Activated CD4-positive, alpha-beta T cell treated with anti-CD3 and anti-CD28 coated beads, Interleukin-2, Interleukin-6, amounts not matched to agents 100 ng/mL and 50 ng/mL, durations not matched to agents 16 hours and 8 hours (primary cell): ENCODE measurements at regions not wholly inside any gene's neighbourhood (a gene's known extent, or its start where the extent isn't known, plus 50 kb on each side); places are given as distances from the start of the nearest gene placed in this dataset.
"Not testable (repeated sequence)": the region's sequence is repeated elsewhere in the genome, so short reads cannot be mapped to it uniquely, and the experiment has no call there.

Experiments used
- DNase-seq: peaks from one replicate; pipeline ENCODE4 v3.0.0-alpha.2; 2020

DNA sequence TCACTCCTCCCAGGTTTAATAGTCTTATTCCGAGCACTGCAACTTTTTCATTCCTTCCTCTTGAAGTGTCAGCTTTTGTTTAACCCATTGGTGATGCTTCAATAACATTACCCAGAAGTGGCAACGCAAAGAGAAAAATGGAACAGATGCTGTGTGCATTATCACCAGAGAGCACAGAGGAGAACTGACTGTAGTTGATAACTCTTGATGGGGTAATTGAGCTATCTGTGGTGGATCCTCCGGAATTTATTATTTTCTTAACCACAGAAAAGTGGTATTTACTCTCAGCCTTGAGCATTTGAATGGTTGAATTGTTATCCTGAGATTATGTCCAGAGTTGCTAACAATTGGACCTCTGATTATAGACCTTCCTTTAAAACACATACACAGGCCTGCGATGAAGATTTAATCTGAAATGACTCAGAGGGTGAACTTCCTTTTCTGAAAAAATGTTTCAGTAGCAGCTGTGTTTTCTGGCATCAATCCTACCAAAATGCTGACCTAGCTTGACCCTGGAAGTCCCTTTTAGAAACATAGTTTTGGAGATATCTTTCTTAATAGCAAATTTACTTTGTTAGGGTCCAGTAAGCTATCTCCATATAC is 1584.4 kb upstream of the LRRTM3 start:
- no peak for DNase-seq

DNA sequence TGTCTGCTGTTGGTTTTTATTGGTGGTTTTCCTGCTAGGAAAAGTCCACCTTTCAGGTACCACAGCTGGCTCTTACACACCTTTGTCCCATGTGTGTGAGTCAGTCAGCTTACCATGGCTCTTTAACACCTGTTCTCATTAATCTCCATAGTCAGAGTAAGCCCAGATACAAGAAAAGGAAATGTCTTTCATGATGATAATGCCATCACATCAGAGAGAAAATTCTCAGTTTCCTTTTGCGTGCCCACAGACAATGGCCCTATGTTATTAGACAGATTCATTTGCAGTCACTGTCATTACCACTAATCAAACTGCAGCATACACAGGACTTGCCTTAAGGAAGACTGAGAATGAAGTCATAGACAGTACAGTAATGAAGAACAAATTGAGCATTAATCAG is 1583.6 kb upstream of the LRRTM3 start:
- no peak for DNase-seq

DNA sequence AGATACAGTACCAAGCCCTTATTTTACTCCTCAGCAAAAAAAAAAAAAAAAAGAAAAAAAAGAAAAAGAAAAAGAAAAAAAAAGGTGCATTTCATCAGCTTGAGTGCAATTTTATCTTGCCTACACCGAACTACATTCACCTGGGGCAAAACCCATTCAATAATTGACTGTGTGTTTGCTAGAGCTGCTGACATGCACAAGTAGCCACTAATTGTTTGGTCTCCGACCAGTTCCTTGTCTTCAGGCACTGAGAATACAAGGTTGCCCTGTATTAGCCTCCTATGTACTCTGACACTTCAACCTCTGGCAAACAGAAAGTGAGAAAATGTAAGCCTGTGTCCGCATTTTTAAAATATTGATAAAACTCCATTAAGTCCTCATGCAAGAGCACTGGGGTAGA is 1579.4 kb upstream of the LRRTM3 start:
- DNase-seq, result no peak

DNA sequence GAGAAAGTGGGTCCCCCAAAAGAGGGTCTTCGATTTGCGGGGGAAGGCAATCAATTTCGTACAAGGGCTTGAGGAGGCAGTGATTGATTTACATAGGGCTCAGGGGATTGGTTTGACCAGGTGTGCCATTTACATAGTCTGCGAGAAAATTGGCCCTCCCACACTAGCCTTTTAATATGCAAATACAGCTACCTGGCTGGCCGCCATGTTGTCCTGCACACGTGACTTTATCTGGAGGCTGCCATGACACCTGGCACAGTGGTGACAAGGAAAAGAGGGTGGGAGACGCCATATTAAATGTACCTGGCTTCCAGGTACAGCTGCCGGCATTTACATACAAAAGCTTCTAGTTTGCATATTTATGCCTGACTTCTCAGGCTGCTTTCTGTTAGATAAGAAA is 1577.2 kb upstream of the LRRTM3 start:
- DNase-seq, result no peak

DNA sequence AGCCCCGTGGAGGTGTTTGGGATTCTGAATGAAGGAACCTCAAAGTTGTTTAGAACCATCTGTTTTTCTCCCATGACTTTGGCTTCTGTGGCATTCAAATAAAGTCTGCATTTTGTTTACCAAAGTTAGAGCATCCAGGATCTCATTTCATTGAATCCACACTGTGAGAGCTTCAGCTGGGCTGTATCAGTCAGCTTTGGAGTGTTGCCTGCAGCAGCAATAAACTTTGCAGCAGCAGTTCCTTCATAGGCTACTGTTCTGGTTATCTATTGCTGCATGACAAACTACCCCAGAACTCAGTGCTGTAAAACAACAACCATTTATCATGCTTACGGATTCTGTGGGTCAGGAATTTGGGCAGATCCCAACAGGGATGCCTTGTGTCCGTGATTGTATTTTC is 1575.2 kb upstream of the LRRTM3 start:
- DNase-seq, result no peak

DNA sequence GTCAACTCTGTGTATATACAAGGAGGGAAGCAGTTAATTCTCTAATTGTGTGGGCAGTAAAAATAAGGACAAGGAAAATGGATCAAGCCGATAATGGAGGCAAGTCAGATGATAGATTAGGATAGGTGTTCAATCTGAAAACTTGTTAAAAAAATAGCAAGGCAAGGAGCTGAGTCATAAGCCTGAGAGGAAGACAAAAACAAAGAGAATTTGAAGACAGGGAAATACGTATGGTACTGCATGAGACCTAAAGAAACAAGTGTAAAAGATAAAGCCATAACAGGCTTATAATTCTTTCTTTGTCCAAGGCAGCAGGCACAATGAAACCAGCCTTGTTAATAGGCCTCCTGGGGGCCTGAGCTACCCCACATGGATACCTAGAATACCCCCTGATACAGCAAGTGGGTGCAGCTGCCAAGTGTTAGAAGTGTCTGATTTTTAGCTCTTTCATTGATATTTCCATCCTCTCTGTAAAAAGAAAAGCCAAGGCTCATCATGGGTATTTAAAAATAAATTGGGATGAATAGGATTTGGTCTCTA is 1570.6 kb upstream of the LRRTM3 start:
- DNase-seq, result no peak

DNA sequence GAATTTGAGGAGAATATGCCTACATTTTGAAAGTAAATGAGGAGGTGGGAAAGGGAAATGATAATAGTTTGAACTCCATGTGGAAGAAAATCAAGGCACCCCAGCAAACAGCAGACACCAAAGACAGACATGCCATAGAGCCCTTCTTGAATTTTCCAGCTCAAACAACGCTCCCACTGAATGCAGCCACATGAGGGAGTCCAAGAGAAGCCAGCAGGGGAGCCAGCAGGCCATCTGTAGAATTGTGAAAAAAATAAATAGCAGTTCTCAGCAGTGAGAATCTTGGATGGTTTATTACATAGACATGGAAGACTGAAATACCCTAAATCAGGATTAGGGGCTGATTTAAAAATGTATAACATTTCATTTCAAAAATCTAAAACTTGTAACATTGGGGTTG is 1567.3 kb upstream of the LRRTM3 start:
- no peak for DNase-seq

DNA sequence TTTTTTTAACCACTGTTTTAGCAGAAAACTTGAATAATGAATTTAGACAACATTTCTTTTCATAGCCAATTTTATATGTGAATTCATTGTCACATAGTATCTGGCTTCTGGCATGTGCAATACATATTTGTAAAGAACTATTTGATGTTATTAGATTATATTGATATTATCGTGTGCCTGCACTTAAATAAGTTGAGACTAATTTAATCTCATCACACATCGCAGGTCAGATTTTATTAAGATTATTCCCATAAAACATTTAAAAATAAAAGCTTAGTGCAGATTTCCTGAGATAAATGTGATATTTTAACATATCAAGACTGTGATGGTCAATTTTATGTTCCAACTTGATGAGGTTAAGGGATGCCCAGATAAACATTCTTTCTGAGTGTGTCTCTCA is 1565.3 kb upstream of the LRRTM3 start:
- no peak for DNase-seq

DNA sequence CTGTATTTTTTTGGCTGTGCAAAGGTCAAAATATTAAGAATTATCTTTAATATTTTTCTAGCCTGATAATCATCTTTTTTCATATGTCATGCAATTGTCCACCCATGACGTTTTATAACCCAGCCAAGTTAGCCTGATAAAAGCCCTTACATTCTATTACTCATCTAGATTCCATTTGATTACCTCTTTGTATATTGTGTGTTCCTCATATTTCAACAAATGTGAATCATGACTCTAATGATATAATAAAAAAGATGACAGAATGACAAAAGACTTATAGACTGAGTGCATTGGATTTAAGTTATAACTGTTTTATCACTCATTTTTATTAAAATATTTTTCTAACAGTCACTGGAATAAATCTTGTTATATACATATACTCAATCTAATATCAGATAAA is 1560.0 kb upstream of the LRRTM3 start:
- DNase-seq, result no peak

DNA sequence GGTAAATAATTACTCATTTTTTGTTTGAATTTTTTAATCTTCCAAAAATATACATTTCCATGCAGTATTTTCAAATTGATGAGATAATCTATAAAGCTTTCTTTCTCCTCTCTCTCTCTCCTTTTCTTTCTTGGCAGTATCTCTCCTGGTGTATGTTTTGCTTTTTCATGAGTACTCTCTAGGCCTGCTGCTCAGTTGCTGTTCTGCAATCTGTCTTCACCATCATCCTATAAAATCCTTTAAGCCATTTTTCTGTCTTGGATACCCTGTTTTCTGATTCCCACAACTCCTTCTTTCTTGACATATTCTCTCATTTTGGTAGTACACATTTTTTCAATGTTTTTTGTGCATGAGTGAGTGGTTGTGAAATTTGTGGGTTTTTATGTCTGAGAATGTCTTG is 1558.1 kb upstream of the LRRTM3 start:
- DNase-seq, result no peak

DNA sequence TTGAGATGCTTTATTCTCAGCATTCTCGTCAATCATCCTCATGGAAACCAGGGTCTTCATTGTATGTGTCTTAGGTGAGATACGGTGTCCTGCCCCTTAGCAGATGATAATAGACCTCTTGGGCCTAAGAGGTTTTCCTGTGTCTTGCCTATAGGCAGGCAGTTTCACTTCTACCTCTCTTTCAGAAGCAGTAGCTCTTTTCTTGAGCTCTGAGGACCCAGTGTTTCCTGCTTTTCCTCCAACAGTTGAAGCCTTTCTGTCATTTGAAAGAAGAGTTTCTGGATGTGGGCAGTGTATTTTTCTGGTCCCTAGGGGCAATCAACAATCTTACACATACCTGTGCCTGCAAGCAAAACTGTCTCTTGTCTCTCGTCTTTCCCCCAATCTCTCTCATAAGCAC is 1550.3 kb upstream of the LRRTM3 start:
- DNase-seq, result no peak

DNA sequence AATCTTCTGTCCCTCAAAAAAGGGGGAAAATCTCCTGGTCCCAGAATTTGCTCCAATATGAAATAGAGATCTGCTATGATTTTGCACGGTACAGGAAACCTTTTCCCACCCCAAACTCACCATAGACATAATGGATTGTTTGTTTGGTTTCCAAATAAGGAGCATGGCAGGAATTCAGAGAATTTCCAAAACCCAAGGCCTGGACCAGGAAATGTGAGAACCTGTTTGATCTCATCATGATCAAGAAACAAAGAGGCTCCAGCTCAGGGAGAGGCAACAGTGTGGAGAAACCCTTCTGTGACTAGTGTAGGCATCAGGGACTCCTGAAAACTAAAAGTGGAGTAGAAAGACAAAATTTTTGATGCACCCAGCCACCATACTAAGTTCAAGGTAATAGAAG is 1548.1 kb upstream of the LRRTM3 start:
- DNase-seq, result no peak

DNA sequence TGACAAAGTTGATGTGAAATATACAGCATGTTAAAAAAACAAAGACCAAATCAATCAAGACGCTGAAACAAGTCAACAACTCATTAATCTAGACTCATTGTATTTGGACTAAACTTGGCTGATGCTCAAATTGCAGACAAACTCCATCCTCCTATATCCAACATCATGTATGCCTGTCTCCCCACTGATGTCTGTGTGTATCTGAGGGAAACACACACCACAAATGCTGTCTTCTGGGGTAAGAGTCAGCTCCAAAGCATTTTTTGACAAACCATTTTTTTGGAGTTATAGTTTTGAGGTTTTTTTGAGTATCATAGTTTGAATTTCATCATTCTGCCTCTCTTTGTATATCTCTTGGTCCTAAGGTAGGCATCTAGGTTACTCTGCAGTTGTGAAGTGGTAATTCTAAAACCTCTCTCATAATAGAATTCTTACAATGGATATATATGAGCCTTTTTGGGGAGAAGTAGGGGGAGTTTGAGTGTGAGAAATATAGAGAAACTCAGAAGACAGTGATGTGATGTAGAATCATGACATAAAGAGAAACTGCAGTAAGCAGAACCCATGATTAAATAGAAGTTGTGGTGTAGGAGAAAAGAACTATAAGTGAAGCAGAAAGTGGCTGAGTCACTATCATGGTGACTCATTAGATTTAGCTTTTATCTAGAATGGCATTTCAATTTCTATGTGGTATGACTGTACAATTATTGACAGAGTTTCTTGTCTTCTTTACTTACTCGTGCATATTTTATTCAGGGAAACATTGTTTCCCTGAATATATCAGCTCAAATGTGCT is 1531.1 kb upstream of the LRRTM3 start:
- DNase-seq, result peak; percentile 3

DNA sequence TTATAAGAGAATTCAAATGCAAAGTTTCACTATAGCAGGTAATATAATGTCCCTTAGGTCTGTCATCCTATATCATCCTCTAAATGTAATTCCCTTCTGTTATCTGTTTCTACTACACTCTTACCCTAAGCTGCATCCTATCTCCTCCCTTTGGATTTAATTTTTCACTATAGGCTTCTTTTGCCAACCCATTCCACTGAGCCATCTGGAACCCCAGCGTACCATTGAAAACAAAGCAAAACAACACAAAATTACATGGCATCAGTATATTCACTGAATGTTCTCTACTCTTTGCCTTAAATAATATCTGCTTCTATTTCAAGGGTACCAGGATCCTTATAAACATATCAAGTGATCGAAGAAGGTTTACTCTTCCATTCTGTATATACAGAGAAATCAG is 1530.2 kb upstream of the LRRTM3 start:
- no peak for DNase-seq

DNA sequence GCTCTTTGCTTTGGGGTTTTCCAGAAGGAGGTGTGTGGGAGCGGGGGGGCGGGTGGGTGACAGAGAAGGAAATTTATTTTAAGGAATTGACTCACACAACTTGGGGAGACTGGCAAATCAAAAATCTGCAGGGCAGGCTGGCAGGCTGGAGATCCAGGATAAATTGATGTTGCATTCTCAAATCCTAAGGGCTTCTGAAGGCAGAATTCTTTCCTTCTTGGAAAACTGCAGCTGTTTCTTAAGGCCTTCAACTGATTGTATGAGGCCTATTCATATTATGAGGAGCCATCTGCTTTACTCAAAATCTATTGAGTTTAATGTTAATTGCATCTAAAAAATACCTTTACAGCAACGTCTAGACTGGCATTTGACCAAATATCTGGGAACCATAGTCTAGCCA is 1528.8 kb upstream of the LRRTM3 start:
- DNase-seq, result no peak

DNA sequence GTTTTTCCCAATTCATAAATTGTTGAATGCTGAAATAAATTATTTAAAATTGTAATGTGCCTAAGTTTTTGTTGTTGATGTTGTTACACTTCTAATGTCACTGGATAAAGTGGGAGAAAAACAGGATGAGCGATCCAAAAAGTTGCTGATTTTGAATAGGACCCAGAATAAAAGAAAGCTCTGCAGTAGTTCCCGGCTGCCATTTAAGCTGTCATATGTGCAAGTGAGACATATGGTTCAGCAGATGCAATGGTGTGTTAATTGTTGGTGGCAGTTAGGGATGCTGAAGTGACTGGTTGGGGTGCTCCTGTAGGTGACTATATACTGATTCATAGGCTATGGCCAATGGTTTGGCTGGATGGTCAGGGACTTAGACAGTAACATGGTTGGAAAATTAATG is 1517.4 kb upstream of the LRRTM3 start:
- DNase-seq, result no peak

DNA sequence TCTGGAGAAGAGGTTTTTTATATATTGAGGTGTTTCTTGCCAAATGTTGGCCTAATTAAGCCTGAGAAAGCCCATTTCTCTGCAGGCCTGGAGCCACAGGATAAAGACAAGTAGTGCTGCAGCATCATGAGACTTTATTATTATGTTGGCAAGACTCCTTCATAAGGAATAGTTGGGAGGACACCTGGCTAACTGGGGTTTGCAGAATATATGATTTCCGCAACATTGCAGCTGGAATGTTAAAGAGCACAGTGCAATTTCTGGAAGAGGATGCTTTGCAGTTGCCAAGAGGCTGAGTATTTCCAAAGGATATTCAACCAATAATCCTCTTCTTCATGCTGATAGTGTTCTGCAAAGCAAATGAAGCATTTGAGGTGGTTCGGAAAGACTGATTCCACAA is 1512.8 kb upstream of the LRRTM3 start:
- no peak for DNase-seq

DNA sequence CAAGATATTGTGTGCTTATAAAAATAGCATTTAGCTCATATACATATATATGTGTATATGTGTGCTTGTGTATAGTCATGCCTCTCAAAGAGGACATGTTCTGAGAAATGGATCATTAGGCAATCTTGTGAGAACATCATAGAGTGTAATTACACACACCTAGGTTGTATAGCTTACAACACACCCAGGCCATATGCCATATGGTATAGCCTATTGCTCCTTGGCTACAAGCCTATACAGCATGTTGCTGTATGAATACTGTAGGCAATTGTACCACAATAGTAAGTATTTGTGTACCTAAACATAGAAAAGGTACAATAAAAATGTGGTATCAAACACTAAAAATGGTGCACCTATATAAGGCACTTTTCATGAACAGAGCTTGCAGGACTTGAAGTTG is 1510.5 kb upstream of the LRRTM3 start:
- no peak for DNase-seq

DNA sequence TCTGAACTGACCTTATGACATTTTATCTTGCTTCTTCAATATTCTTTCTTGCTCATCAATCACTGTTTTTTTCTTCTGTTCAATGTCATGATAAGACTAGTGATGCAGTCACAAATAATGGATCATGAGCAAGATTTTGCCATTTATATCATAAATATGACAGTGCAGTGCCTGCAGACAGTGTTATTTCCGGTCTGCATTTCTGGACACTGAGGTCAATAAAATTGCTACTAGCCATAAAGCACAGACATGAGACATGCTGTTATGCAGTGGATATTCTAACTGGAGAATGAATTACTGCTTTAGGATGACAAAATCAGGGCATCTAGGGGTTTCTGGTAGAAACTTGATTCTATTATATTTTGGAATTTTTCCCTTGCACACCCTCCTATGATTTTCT is 1509.7 kb upstream of the LRRTM3 start:
- no peak for DNase-seq

DNA sequence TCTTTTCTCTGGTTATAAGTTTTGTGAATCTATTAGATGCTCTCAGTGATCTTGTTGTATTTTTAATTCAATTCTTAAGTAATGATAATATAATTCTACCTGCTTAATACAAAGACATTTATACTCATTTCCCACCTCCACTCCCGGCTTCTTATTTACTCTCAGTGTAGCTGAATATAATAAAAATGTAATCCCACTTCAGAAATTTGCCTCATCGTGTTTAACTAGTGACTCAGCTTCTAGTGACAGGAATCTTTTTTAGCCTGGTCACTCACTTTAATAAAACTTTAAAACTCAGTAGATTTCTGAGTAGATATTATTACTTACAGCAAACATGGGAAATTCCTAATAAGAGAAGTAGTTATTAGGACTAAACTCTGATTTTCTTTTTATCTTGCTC is 1506.2 kb upstream of the LRRTM3 start:
- no peak for DNase-seq

DNA sequence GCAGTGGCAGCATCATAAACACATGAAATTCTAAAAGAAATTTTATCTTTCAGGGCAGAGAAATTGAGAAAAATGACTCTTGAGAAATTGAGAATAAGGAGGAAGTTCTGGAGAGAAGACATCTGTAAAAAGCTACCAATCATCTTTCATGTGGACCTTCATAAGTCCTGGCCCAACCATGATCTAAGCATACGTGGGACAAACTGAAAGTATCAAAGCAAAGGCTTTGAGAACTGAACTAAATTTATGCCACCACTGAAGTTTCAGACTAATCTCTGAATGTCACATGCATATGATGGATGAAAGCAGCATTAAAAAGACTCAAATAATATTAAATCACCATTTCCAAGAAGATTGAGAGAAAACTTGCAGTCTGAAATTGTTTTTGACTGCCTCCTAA is 1502.8 kb upstream of the LRRTM3 start:
- no peak for DNase-seq

DNA sequence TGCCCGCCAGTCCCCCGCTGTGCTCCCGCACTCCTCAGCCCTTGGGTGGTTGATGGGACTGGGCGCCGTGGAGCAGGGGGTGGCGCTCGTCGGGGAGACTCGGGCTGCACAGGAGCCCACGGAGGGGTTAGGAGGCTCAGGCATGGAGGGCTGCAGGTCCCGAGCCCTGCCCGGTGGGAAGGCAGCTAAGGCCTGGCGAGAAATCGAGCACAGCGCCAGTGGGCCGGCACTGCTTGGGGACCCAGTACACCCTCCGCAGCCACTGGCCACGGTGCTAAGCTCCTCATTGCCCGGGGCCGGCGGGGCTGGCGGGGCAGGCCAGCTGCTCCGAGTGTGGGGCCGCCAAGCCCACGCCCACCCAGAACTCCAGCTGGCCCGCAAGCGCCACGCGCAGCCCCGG is 1496.5 kb upstream of the LRRTM3 start:
- DNase-seq, result not testable (repeated sequence)

DNA sequence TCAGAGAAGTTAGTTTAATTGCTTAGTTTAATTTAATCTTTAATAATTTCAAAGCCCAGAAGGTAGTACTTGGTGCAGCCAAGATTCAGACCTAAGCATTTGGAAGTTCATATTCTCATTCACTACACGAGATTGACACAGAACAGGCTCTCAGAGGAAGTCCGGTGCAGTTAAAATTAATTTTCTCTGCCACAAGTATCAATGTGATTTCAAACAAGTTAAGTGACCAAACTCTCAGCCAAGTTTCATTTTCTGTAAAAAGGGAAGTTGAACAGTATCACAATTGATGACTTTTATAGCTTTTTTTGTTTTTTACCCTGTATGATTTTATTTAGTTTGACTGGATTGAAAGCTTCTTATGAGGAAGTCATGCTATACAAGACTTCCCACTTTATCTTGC is 1494.9 kb upstream of the LRRTM3 start:
- no peak for DNase-seq

DNA sequence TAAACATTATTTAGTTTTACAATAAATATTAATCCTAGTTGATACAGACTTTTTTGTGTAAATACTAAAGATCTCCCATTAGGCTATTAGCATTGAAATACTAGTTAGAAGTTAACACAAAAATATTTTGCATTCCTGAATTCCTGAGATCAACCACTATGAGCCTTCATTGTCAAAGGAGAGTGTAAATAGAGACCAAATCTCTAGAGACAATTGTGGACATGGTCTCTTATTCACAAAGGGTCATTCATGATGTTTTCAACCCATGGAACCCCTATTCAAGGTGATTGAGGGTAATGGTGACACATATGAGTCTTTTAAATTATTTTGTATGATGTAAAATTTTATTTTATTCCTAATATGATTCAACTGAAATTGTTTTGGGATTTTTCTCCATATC is 1454.8 kb upstream of the LRRTM3 start:
- DNase-seq, result no peak

DNA sequence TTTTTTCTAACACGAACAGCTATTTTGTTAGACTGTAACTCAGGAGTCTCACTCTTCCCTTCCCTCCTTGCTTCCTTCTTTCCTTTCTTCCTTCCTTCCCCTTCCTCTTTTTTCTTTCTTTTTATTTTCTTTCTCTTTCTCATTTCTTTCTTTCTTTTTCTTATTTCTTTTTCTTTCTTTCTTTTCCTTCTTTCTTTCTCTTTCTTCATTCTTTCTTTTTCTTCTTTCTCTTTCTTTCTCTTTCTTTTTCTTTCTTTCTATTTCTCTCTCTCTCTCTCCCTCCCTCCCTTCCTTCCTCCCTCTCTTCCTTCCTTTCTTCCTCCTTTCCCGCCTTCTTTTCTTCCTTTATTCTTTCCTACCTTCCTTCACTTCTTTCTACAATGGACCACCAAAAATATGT is 1443.0 kb upstream of the LRRTM3 start:
- DNase-seq, result no peak
